ENCODE measurements at regions not wholly inside any gene's neighbourhood (a gene's known extent, or its start where the extent isn't known, plus 50 kb on each side); places are given as distances from the start of the nearest gene placed in this dataset.
A peak's percentile ranks its signal among the peaks of the same experiment; 100 is the strongest.

GRCh38 chr3:95036526-95037021, 973.7 kb downstream of the NSUN3 start:
- no peak overlapping the region for H3K4me3 Mint-ChIP-seq
- ATAC-seq (no peak), DNase-seq (no peak)
- no peaks in the 10 kb centered on the region for H3K36me3 Mint-ChIP-seq
- H3K4me1 Mint-ChIP-seq = no peaks in the 10 kb centered on the region
- no peaks in the 10 kb centered on the region for H3K27me3 Mint-ChIP-seq
- H3K27ac Mint-ChIP-seq = no peak overlapping the region
- peaks cover 3 to 28% (median 10%) of the 10 kb centered on the region in 9 donors for H3K9me3 Mint-ChIP-seq
- POLR2A ChIA-PET = no interaction called here

- DNase-seq (no peak), ATAC-seq (no peak)
- Mint-ChIP-seq H3K27ac (no peak overlapping the region), H3K4me3 (no peak overlapping the region), H3K27me3 (no peaks in the 10 kb centered on the region), H3K4me1 (no peaks in the 10 kb centered on the region), H3K9me3 (peaks cover 3 to 24% (median 10%) of the 10 kb centered on the region in 9 donors), H3K36me3 (no peaks in the 10 kb centered on the region)
- POLR2A ChIA-PET = no interaction called here
Measured at GRCh38 chr3:95037097-95037496, 974.2 kb downstream of the NSUN3 start.

- ATAC-seq = no peak
Measured at GRCh38 chr3:95037927-95038326, 975.1 kb downstream of the NSUN3 start.

GRCh38 chr3:95044101-95044500, 981.2 kb downstream of the NSUN3 start:
- Mint-ChIP-seq H3K27me3 (no peaks in the 10 kb centered on the region), H3K36me3 (no peaks in the 10 kb centered on the region), H3K27ac (no peak overlapping the region), H3K9me3 (peaks cover 0 to 15% (median under 1%) of the 10 kb centered on the region in 9 donors), H3K4me3 (no peak overlapping the region), H3K4me1 (no peaks in the 10 kb centered on the region)
- no peak for ATAC-seq
- POLR2A ChIA-PET = no interaction called here
- DNase-seq = no peak

More at GRCh38 chr3:95037927-95038326, 975.1 kb downstream of the NSUN3 start:
- Mint-ChIP-seq H3K9me3 (peaks cover 3 to 21% (median 10%) of the 10 kb centered on the region in 9 donors), H3K4me3 (peak overlapping the region in 1 of 10 donors; percentile 5), H3K4me1 (no peaks in the 10 kb centered on the region), H3K27me3 (no peaks in the 10 kb centered on the region), H3K36me3 (no peaks in the 10 kb centered on the region), H3K27ac (no peak overlapping the region)
- POLR2A ChIA-PET = no interaction called here
- no peak for DNase-seq

- ATAC-seq (no peak), DNase-seq (no peak)
- H3K27ac Mint-ChIP-seq = no peak overlapping the region
- no peaks in the 10 kb centered on the region for H3K27me3 Mint-ChIP-seq
- peaks cover 0 to 19% (median 7%) of the 10 kb centered on the region in 9 donors for H3K9me3 Mint-ChIP-seq
- POLR2A ChIA-PET = no interaction called here
- no peak overlapping the region for H3K4me3 Mint-ChIP-seq
- H3K36me3 Mint-ChIP-seq = no peaks in the 10 kb centered on the region
- no peaks in the 10 kb centered on the region for H3K4me1 Mint-ChIP-seq
Measured at GRCh38 chr3:95048564-95048963, 985.7 kb downstream of the NSUN3 start.

GRCh38 chr3:95049841-95050240, 987.0 kb downstream of the NSUN3 start:
- POLR2A ChIA-PET = no interaction called here
- Mint-ChIP-seq H3K36me3 (no peaks in the 10 kb centered on the region), H3K27ac (no peak overlapping the region), H3K4me1 (no peaks in the 10 kb centered on the region), H3K27me3 (no peaks in the 10 kb centered on the region), H3K9me3 (peaks cover 0 to 21% (median 5%) of the 10 kb centered on the region in 9 donors), H3K4me3 (no peak overlapping the region)
- DNase-seq (no peak), ATAC-seq (no peak)

- ATAC-seq (no peak), DNase-seq (no peak)
- H3K9me3 Mint-ChIP-seq = peaks cover 0 to 13% (median 7%) of the 10 kb centered on the region in 9 donors
- no peaks in the 10 kb centered on the region for H3K27me3 Mint-ChIP-seq
- no peak overlapping the region for H3K4me3 Mint-ChIP-seq
- POLR2A ChIA-PET = no interaction called here
- H3K36me3 Mint-ChIP-seq = no peaks in the 10 kb centered on the region
- H3K27ac Mint-ChIP-seq = no peak overlapping the region
- no peaks in the 10 kb centered on the region for H3K4me1 Mint-ChIP-seq
Measured at GRCh38 chr3:95055288-95055687, 992.4 kb downstream of the NSUN3 start.

GRCh38 chr3:95082191-95082590, 1019.3 kb downstream of the NSUN3 start:
- no peak overlapping the region for H3K27ac Mint-ChIP-seq
- H3K9me3 Mint-ChIP-seq = peaks cover 0 to 9% (median 5%) of the 10 kb centered on the region in 9 donors
- DNase-seq (no peak), ATAC-seq (no peak)
- no peak overlapping the region for H3K4me3 Mint-ChIP-seq
- H3K27me3 Mint-ChIP-seq = no peaks in the 10 kb centered on the region
- no peaks in the 10 kb centered on the region for H3K4me1 Mint-ChIP-seq
- no peaks in the 10 kb centered on the region for H3K36me3 Mint-ChIP-seq
- POLR2A ChIA-PET = no interaction called here

GRCh38 chr3:95084738-95085137, 1021.9 kb downstream of the NSUN3 start:
- DNase-seq (no peak), ATAC-seq (no peak)
- Mint-ChIP-seq H3K9me3 (peaks cover 0 to 13% (median 4%) of the 10 kb centered on the region in 9 donors), H3K36me3 (no peaks in the 10 kb centered on the region), H3K4me3 (no peak overlapping the region), H3K27me3 (no peaks in the 10 kb centered on the region), H3K27ac (no peak overlapping the region), H3K4me1 (no peaks in the 10 kb centered on the region)
- POLR2A ChIA-PET = no interaction called here

- Mint-ChIP-seq H3K27me3 (no peaks in the 10 kb centered on the region), H3K27ac (no peak overlapping the region), H3K4me3 (no peak overlapping the region), H3K36me3 (no peaks in the 10 kb centered on the region), H3K9me3 (peaks cover 0 to 17% (median 10%) of the 10 kb centered on the region in 9 donors), H3K4me1 (no peaks in the 10 kb centered on the region)
- POLR2A ChIA-PET = no interaction called here
- DNase-seq (no peak), ATAC-seq (no peak)
Measured at GRCh38 chr3:95088464-95088863, 1025.6 kb downstream of the NSUN3 start.

- Mint-ChIP-seq H3K36me3 (peaks cover 0 to 4% (median 0%) of the 10 kb centered on the region in 3 donors), H3K27ac (no peak overlapping the region), H3K4me3 (no peak overlapping the region), H3K27me3 (no peaks in the 10 kb centered on the region), H3K4me1 (no peaks in the 10 kb centered on the region), H3K9me3 (peaks cover 0 to 20% (median 4%) of the 10 kb centered on the region in 9 donors)
- DNase-seq (no peak), ATAC-seq (no peak)
- POLR2A ChIA-PET = no interaction called here
Measured at GRCh38 chr3:95097493-95097892, 1034.6 kb downstream of the NSUN3 start.

GRCh38 chr3:95120921-95121320, 1058.1 kb downstream of the NSUN3 start:
- peaks cover 0 to 4% (median 0%) of the 10 kb centered on the region in 3 donors for H3K36me3 Mint-ChIP-seq
- no peaks in the 10 kb centered on the region for H3K4me1 Mint-ChIP-seq
- H3K27ac Mint-ChIP-seq = no peak overlapping the region
- POLR2A ChIA-PET = no interaction called here
- H3K4me3 Mint-ChIP-seq = no peak overlapping the region
- H3K9me3 Mint-ChIP-seq = peaks cover 0 to 22% (median 7%) of the 10 kb centered on the region in 9 donors
- ATAC-seq (no peak), DNase-seq (no peak)
- no peaks in the 10 kb centered on the region for H3K27me3 Mint-ChIP-seq

- Mint-ChIP-seq H3K27ac (no peak overlapping the region), H3K9me3 (peaks cover 0 to 34% (median 8%) of the 10 kb centered on the region in 9 donors), H3K27me3 (no peaks in the 10 kb centered on the region), H3K36me3 (peaks cover 0 to 4% (median 0%) of the 10 kb centered on the region in 3 donors), H3K4me1 (no peaks in the 10 kb centered on the region), H3K4me3 (no peak overlapping the region)
- DNase-seq (no peak), ATAC-seq (no peak)
- POLR2A ChIA-PET = no interaction called here
Measured at GRCh38 chr3:95123104-95123503, 1060.2 kb downstream of the NSUN3 start.

- no peak for ATAC-seq
- Mint-ChIP-seq H3K27me3 (no peaks in the 10 kb centered on the region), H3K4me1 (no peaks in the 10 kb centered on the region), H3K4me3 (no peak overlapping the region), H3K27ac (no peak overlapping the region), H3K36me3 (peaks cover 0 to 2% (median 0%) of the 10 kb centered on the region in 3 donors), H3K9me3 (peaks cover 0 to 25% (median 10%) of the 10 kb centered on the region in 9 donors)
- POLR2A ChIA-PET = no interaction called here
- DNase-seq = no peak
Measured at GRCh38 chr3:95134693-95135413, 1072.0 kb downstream of the NSUN3 start.
